ENCODE measurements at regions not wholly inside any gene's neighbourhood (a gene's known extent, or its start where the extent isn't known, plus 50 kb on each side); places are given as distances from the start of the nearest gene placed in this dataset.

DNA sequence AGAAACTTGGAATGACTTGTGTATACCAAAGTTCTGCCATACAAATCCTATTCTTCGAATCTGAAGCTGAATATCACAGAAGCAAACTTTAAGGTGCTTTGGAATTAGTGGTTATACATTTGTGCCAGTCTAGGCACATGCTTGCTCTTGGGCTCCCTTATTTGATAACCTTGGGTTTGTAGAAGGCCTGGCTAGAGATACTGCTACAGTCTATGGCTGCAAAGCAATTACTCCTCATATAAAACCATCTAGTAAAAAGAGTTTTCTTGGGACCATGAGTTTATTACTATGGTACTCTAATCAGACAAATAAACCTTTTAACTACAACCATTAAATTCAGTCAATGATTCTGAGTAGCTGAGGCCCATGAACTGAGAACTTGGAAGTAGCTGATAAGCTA, 92.5 kb upstream of the SLC13A1 start:
- Mint-ChIP-seq H3K27ac (no peak overlapping the region), H3K4me1 (no peaks in the 10 kb centered on the region), H3K9me3 (peaks cover 8% of the 10 kb centered on the region), H3K27me3 (no peaks in the 10 kb centered on the region), H3K36me3 (ENCODE audit: low read depth) (no peaks in the 10 kb centered on the region), H3K4me3 (no peak overlapping the region)
- POLR2A ChIA-PET = no interaction called here
- CTCF ChIA-PET = no interaction called here
- intact Hi-C loops (cut with micrococcal nuclease) = no loop called here
- DNase-seq (no peak), ATAC-seq (ENCODE audit: low read depth) (no peak)
- TF ChIP-seq, protein P1, sequence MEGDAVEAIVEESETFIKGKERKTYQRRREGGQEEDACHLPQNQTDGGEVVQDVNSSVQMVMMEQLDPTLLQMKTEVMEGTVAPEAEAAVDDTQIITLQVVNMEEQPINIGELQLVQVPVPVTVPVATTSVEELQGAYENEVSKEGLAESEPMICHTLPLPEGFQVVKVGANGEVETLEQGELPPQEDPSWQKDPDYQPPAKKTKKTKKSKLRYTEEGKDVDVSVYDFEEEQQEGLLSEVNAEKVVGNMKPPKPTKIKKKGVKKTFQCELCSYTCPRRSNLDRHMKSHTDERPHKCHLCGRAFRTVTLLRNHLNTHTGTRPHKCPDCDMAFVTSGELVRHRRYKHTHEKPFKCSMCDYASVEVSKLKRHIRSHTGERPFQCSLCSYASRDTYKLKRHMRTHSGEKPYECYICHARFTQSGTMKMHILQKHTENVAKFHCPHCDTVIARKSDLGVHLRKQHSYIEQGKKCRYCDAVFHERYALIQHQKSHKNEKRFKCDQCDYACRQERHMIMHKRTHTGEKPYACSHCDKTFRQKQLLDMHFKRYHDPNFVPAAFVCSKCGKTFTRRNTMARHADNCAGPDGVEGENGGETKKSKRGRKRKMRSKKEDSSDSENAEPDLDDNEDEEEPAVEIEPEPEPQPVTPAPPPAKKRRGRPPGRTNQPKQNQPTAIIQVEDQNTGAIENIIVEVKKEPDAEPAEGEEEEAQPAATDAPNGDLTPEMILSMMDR (IDR thresholded peaks at IDR 0.05) = no peak

DNA sequence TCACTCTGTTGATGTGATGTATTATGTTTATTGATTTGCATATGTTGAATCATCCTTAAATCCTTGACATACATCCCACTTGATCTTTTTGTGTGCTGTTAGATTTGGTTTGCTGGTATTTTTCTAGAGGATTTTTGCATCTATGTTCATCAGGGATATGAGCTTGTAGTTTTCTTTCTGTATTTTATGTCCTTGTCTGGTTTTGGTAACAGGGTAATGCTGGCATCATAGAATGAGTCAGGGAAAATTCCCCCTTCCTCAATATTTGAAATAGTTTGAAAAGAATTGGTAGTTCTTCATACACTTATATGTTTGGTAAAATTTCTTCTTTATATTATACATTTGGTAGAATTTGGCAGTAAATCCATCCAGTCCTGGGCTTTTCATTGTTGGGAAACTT, 89.4 kb upstream of the SLC13A1 start:
- Mint-ChIP-seq H3K4me1 (no peaks in the 10 kb centered on the region), H3K4me3 (no peak overlapping the region), H3K27ac (no peak overlapping the region), H3K27me3 (no peaks in the 10 kb centered on the region), H3K9me3 (peaks cover 6% of the 10 kb centered on the region), H3K36me3 (ENCODE audit: low read depth) (no peaks in the 10 kb centered on the region)
- no peak for ATAC-seq (ENCODE audit: low read depth)
- intact Hi-C loops (cut with micrococcal nuclease) = no loop called here
- POLR2A ChIA-PET = no interaction called here
- CTCF ChIA-PET = interaction anchor here (0.6 kb wide), 1 partner anchor 899 kb away, joined by 4 read pairs; no protein-coding TSS in a partner anchor
- no peak for DNase-seq
- TF ChIP-seq, protein P1 (IDR thresholded peaks at IDR 0.05) = no peak

DNA sequence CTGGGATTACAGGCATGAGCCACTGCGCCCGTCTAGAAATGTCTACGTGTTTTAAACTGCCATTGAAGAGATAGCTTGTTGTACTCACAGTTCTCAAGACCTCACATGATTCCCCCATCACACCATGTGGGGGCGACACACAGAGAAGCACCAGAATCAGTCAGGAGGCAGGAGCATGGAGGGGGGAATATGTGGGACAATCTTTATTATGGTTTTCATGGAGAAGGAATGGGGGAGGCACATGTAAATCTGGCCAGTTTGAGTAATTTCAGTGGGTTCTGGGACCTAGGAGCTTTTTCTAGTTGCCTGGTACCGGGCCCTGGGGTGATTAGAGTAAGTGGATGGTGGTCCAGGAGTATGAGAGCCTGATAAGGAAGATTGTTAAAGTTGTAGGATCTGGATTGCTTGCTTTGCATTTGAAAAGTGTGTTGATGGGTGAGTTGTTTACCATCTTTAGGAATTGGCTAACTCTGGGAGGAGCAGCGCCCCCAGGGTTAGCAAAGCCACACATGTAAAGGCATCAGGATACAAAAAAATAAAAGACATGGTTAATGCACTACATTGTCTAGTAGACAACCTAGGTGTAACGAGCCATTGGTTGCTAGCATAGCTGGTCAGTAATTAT, 85.4 kb upstream of the SLC13A1 start:
- H3K27ac Mint-ChIP-seq = no peak overlapping the region

DNA sequence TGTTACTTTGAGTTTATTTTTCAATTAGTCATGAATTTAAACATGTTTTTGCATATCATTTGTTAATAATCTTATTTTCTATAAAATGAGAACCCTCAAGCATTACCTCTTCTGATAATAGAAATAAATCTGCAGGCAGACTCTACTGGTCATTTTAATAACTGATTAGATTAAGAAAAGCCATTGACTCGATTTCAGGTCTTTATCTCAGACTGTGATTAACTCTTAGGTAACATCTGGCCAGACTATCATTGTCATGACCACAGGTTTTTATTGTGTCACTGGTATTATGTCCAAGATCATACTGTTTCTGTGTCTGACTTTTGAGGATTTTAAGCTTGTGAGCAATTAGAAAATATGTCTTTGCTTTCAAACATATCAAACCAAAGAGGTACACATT, 83.6 kb upstream of the SLC13A1 start:
- Mint-ChIP-seq H3K36me3 (ENCODE audit: low read depth) (no peaks in the 10 kb centered on the region), H3K4me1 (no peaks in the 10 kb centered on the region), H3K4me3 (no peak overlapping the region), H3K9me3 (no peaks in the 10 kb centered on the region), H3K27ac (no peak overlapping the region), H3K27me3 (no peaks in the 10 kb centered on the region)
- CTCF ChIA-PET = no interaction called here
- intact Hi-C loops (cut with micrococcal nuclease) = no loop called here
- TF ChIP-seq, protein P1 (IDR thresholded peaks at IDR 0.05) = no peak
- DNase-seq (no peak), ATAC-seq (ENCODE audit: low read depth) (no peak)
- POLR2A ChIA-PET = no interaction called here

More for the DNA sequence above, 85.4 kb upstream of the SLC13A1 start:
- TF ChIP-seq, protein P1 (IDR thresholded peaks at IDR 0.05) = no peak
- ATAC-seq (ENCODE audit: low read depth) = no peak
- intact Hi-C loops (cut with micrococcal nuclease) = no loop called here
- Mint-ChIP-seq H3K4me1 (no peaks in the 10 kb centered on the region), H3K4me3 (no peak overlapping the region), H3K27me3 (no peaks in the 10 kb centered on the region), H3K9me3 (peaks cover 4% of the 10 kb centered on the region), H3K36me3 (ENCODE audit: low read depth) (no peaks in the 10 kb centered on the region)
- no peak for DNase-seq
- ChIA-PET CTCF (no interaction called here), POLR2A (no interaction called here)

DNA sequence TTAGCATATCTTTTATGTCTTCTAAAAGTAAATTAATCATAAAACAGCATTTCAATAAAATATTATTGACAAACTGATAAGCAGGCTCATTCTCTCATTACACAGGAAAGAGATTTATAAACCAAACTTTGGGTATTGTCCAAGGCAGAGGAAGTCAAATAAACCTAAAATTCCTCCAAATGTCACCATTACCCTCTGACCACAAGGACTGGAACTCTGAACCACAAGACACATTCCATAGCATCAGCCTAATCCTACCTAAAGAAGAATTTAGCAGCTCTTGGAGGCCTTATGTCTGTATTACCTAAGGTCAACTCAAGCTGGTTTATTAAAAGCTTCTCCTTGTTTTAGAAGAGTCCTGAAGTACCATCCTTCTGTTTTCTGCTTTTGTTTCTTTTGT, 82.4 kb upstream of the SLC13A1 start:
- H3K4me3 Mint-ChIP-seq = no peak overlapping the region
- H3K9me3 Mint-ChIP-seq = no peaks in the 10 kb centered on the region
- no peak for DNase-seq
- TF ChIP-seq, protein P1 (IDR thresholded peaks at IDR 0.05) = no peak
- intact Hi-C loops (cut with micrococcal nuclease) = no loop called here
- no peaks in the 10 kb centered on the region for H3K36me3 Mint-ChIP-seq (ENCODE audit: low read depth)
- POLR2A ChIA-PET = no interaction called here
- H3K27ac Mint-ChIP-seq = no peak overlapping the region
- no peaks in the 10 kb centered on the region for H3K27me3 Mint-ChIP-seq
- no peaks in the 10 kb centered on the region for H3K4me1 Mint-ChIP-seq
- CTCF ChIA-PET = no interaction called here
- ATAC-seq (ENCODE audit: low read depth) = no peak
